ENCODE measurements at regions not wholly inside any gene's neighbourhood (a gene's known extent, or its start where the extent isn't known, plus 50 kb on each side); places are given as distances from the start of the nearest gene placed in this dataset.

DNA sequence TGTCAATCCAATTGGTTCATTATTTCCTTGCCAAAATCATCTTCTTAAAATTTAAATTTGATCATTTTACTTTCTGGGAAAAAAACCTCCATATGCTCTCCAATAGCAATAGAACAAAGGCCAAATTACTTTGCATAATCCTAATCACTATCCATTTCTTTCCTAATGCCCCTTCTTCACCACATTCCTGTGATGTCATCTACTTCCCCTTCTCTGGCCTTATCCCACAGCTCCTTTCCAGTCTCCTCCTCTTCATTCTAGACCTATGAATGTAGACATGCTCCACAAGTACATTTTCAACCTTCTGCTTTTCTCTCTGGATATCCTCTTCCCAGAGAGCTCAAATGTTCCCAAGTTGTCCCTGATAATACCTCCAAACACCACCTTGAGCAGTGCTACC is 216.6 kb downstream of the MRPL39 start:
- H3K36me3 ChIP-seq, result no peaks in the 10 kb centered on the region
- TF ChIP-seq, protein P1, sequence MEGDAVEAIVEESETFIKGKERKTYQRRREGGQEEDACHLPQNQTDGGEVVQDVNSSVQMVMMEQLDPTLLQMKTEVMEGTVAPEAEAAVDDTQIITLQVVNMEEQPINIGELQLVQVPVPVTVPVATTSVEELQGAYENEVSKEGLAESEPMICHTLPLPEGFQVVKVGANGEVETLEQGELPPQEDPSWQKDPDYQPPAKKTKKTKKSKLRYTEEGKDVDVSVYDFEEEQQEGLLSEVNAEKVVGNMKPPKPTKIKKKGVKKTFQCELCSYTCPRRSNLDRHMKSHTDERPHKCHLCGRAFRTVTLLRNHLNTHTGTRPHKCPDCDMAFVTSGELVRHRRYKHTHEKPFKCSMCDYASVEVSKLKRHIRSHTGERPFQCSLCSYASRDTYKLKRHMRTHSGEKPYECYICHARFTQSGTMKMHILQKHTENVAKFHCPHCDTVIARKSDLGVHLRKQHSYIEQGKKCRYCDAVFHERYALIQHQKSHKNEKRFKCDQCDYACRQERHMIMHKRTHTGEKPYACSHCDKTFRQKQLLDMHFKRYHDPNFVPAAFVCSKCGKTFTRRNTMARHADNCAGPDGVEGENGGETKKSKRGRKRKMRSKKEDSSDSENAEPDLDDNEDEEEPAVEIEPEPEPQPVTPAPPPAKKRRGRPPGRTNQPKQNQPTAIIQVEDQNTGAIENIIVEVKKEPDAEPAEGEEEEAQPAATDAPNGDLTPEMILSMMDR (IDR thresholded peaks at IDR 0.05; ENCODE audit: low read depth, low read length), result no peak

DNA sequence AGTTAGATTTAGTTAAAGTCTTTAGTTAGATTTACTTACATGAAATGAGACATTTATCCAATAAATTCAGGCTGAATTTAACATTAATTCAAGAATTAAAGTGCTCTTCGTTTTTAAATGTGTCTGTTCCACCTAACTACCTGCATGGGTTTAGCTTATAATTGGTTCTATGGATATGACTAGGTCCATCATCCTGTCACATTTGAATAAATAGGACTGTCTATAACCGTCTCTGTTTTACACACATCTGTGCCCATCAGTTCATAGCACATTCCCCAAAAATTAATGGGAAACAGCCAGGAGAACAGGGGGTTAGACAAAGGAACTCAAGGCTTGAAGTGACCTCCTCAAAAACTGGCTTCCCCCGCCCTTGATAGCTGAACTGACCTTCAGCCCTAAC is 219.6 kb downstream of the MRPL39 start:
- Histone ChIP-seq H3K4me3 (ENCODE audit: low read depth, low read length) (no peak overlapping the region), H3K36me3 (no peaks in the 10 kb centered on the region), H3K4me1 (peaks cover 14% of the 10 kb centered on the region; the same call in 1 of the 2 replicates), H3K9me3 (no peaks in the 10 kb centered on the region), H3K27me3 (no peaks in the 10 kb centered on the region)
- TF ChIP-seq, protein P1 (IDR thresholded peaks at IDR 0.05; ENCODE audit: low read depth, low read length), result no peak
- DNase-seq, result no peak

More for the DNA sequence above, 216.6 kb downstream of the MRPL39 start:
- H3K4me3 ChIP-seq (ENCODE audit: low read depth, low read length), result no peak overlapping the region
- peaks cover 4% of the 10 kb centered on the region; the same call in 1 of the 2 replicates for H3K4me1 ChIP-seq
- H3K9me3 ChIP-seq, result no peaks in the 10 kb centered on the region
- H3K27me3 ChIP-seq, result no peaks in the 10 kb centered on the region
- DNase-seq, result no peak

DNA sequence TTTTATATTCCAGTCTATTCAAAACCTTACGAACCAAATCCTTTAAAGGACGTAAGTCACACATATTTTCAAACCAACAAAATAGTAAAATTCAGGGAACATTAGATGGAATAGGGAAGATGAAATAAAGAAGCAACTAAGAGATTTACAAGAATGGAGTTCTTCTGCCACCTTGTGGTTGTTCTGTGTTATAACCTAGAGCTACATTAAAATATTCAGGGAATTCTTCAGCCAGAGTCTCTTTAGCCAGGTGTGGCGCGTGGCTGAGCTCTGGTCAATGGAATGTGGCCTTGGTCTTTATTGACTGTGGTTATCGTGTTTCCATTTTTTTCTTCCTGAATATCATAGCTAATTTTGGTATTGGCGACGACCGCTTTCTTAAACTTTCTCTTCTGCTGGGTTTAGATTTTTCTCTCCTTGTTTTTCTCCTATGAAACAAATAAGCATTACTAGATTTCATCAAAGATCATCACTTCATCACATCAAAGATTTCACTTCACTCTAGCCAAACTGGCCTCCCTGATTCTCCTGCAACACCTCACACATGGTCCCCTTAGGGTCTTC is 221.3 kb downstream of the MRPL39 start:
- H3K27me3 ChIP-seq, result no peaks in the 10 kb centered on the region
- no peak overlapping the region for H3K4me3 ChIP-seq (ENCODE audit: low read depth, low read length)
- TF ChIP-seq, protein P1 (IDR thresholded peaks at IDR 0.05; ENCODE audit: low read depth, low read length), result peak; percentile 64
- no peak for DNase-seq
- no peaks in the 10 kb centered on the region for H3K9me3 ChIP-seq
- no peaks in the 10 kb centered on the region for H3K36me3 ChIP-seq
- H3K4me1 ChIP-seq, result peaks cover 14% of the 10 kb centered on the region; the same call in 1 of the 2 replicates

DNA sequence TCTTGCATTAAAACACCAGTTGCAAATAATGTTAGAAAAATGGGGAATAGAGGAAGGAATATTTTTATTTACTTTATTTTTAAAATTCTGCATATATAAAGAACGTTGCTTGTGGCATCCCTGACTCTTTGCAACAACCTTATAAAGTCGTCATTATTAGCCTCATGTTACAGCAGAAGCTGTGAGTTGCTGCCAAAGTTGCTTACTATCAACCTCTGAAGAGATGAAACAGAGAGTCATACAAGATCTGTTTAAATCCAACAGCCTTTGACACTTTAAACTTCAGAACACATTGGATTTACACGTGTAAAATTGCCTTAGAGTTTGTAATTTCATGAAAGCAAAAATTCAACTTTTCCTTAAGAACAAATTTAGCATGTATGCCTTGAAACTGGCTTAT is 221.9 kb downstream of the MRPL39 start:
- Histone ChIP-seq H3K9me3 (no peaks in the 10 kb centered on the region), H3K4me1 (peaks cover 14% of the 10 kb centered on the region; the same call in 1 of the 2 replicates), H3K4me3 (ENCODE audit: low read depth, low read length) (no peak overlapping the region), H3K27me3 (no peaks in the 10 kb centered on the region), H3K36me3 (no peaks in the 10 kb centered on the region)
- TF ChIP-seq, protein P1 (IDR thresholded peaks at IDR 0.05; ENCODE audit: low read depth, low read length), result no peak
- no peak for DNase-seq

DNA sequence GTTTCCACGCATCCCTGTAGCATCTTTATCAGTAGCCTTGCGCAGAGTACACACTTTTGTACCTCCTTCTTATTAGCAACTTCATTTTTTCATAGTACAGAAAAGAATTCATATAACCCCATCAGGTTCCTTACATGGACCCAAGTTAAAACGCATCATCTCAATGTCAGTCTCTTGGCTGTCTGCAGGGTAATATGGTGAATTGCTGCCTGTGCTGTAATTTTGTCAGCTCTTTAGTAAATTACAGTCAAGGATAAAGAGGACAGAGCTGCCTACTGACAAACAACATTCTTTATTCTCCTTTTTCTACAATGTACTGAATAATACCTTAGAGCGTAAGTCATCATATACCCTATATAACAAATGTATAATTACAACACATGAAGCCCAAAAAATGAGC is 222.5 kb downstream of the MRPL39 start:
- peaks cover 14% of the 10 kb centered on the region; the same call in 1 of the 2 replicates for H3K4me1 ChIP-seq
- H3K4me3 ChIP-seq (ENCODE audit: low read depth, low read length), result no peak overlapping the region
- no peaks in the 10 kb centered on the region for H3K27me3 ChIP-seq
- no peaks in the 10 kb centered on the region for H3K9me3 ChIP-seq
- TF ChIP-seq, protein P1 (IDR thresholded peaks at IDR 0.05; ENCODE audit: low read depth, low read length), result no peak
- no peaks in the 10 kb centered on the region for H3K36me3 ChIP-seq
- no peak for DNase-seq

DNA sequence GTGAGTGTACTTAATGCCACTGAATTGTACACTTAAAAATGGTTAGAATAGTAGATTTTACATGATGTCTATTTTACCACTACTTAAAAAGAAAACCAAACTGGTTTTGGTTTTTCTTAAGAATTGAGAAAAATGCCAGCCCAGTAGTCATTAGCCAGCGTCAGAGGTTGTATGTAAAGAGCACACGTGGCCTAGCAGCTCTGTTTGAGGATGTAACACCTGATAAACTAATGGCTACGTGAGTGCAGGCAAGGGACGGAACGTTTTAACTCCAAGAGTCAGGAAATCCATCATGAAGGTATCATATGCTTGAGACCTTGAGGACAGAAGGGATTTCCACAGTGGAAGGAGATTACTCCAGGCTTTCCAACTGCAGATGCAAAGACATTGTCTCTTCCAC is 223.7 kb downstream of the MRPL39 start:
- Histone ChIP-seq H3K36me3 (no peaks in the 10 kb centered on the region), H3K27me3 (no peaks in the 10 kb centered on the region), H3K9me3 (no peaks in the 10 kb centered on the region), H3K4me3 (ENCODE audit: low read depth, low read length) (no peak overlapping the region), H3K4me1 (peaks cover 14% of the 10 kb centered on the region; the same call in 1 of the 2 replicates)
- DNase-seq, result no peak
- TF ChIP-seq, protein P1 (IDR thresholded peaks at IDR 0.05; ENCODE audit: low read depth, low read length), result no peak
